ENCODE measurements at regions not wholly inside any gene's neighbourhood (a gene's known extent, or its start where the extent isn't known, plus 50 kb on each side); places are given as distances from the start of the nearest gene placed in this dataset.

DNA sequence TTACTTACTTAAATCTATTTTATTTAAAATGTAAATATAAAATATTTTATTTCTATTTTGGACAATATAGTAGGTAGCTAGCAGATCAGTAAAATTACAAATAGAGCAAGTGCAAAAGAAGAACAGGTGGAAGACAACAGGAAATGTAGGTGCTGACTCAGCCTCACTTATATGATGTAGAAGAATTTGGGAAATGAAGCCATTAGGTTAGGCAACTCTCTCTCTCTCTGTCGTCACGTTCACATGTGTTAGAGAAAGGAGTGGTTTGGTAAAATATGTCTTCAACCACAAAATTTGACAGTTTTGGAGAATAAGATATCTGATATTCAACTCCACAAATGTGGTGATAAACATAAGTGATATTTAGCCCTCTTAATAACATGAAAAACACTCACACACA lies 532.5 kb upstream of the KCNMB2 start:
- TF ChIP-seq POLR2A (IDR thresholded peaks at IDR 0.05): no peak
- TF ChIP-seq, protein P1, sequence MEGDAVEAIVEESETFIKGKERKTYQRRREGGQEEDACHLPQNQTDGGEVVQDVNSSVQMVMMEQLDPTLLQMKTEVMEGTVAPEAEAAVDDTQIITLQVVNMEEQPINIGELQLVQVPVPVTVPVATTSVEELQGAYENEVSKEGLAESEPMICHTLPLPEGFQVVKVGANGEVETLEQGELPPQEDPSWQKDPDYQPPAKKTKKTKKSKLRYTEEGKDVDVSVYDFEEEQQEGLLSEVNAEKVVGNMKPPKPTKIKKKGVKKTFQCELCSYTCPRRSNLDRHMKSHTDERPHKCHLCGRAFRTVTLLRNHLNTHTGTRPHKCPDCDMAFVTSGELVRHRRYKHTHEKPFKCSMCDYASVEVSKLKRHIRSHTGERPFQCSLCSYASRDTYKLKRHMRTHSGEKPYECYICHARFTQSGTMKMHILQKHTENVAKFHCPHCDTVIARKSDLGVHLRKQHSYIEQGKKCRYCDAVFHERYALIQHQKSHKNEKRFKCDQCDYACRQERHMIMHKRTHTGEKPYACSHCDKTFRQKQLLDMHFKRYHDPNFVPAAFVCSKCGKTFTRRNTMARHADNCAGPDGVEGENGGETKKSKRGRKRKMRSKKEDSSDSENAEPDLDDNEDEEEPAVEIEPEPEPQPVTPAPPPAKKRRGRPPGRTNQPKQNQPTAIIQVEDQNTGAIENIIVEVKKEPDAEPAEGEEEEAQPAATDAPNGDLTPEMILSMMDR (IDR thresholded peaks at IDR 0.05): no peak
